GM23338 (cell line): ENCODE measurements at regions not wholly inside any gene's neighbourhood (a gene's known extent, or its start where the extent isn't known, plus 50 kb on each side); places are given as distances from the start of the nearest gene placed in this dataset.

Source experiments
- ATAC-seq: fragments of 200-7000 bp; cut with Tn5 transposase; 3 replicates; pipeline ENCODE4 v1.9.1; 2020
- DNase-seq: peaks from one replicate; pipeline ENCODE4 v3.0.0-alpha.2; 2015; ENCODE audit warnings: low spot score
- H2AFZ ChIP-seq: fragments of 200-600 bp; sonication (generic); 2 replicates; pipeline ENCODE4 v1.8.0; 2016; ENCODE audit warnings: antibody characterized with exemption, mild to moderate bottlenecking, moderate library complexity
- H3F3A ChIP-seq: fragments of 200-600 bp; sonication (generic); replicated peaks from 2 replicates; pipeline ENCODE4 v1.8.0; 2017; ENCODE audit warnings: antibody characterized with exemption, mixed run types, low read depth
- H3K27ac ChIP-seq: fragments of 200-600 bp; sonication (generic); 2 replicates; pipeline ENCODE4 v1.6.1; 2016; ENCODE audit warnings: low read depth
- H3K27me3 ChIP-seq: fragments of 200-600 bp; sonication (generic); 2 replicates; pipeline ENCODE4 v1.8.0; 2016; ENCODE audit warnings: mild to moderate bottlenecking, mixed run types, moderate library complexity; ENCODE audit not compliant: insufficient read depth
- H3K36me3 ChIP-seq: fragments of 200-600 bp; sonication (generic); 2 replicates; pipeline ENCODE4 v1.8.0; 2016; ENCODE audit warnings: mild to moderate bottlenecking; ENCODE audit not compliant: insufficient read depth
- H3K4me1 ChIP-seq: fragments of 200-600 bp; sonication (generic); 2 replicates; pipeline ENCODE4 v1.8.0; 2016; ENCODE audit warnings: mild to moderate bottlenecking, moderate library complexity; ENCODE audit not compliant: insufficient read depth
- H3K4me2 ChIP-seq: fragments of 200-600 bp; sonication (generic); 2 replicates; pipeline ENCODE4 v1.7.1; 2017; ENCODE audit warnings: mixed run types
- H3K4me3 ChIP-seq: fragments of 200-600 bp; sonication (generic); 2 replicates; pipeline ENCODE4 v1.6.1; 2016; ENCODE audit warnings: mixed run types
- H3K79me2 ChIP-seq: fragments of 200-600 bp; sonication (generic); replicated peaks from 2 replicates; pipeline ENCODE4 v1.8.0; 2017; ENCODE audit warnings: mild to moderate bottlenecking; ENCODE audit not compliant: insufficient read depth
- H3K9me2 ChIP-seq: fragments of 200-600 bp; sonication (generic); 2 replicates; pipeline ENCODE4 v1.8.0; 2017; ENCODE audit not compliant: insufficient read depth
- H4K20me1 ChIP-seq: fragments of 200-600 bp; sonication (generic); replicated peaks from 2 replicates; pipeline ENCODE4 v1.8.0; 2017; ENCODE audit warnings: mild to moderate bottlenecking; ENCODE audit not compliant: insufficient read depth
- H3K27ac Mint-ChIP-seq: 2 replicates; pipeline ENCODE4 v1.8.0; 2020; ENCODE audit warnings: inconsistent platforms, mild to moderate bottlenecking, moderate library complexity, mixed read lengths
- H3K27me3 Mint-ChIP-seq: 3 replicates; pipeline ENCODE4 v1.8.0; 2022; ENCODE audit warnings: low read depth, mild to moderate bottlenecking, moderate library complexity, mixed read lengths, inconsistent platforms; ENCODE audit not compliant: insufficient read depth, poor library complexity
- H3K36me3 Mint-ChIP-seq: 3 replicates; pipeline ENCODE4 v1.8.0; 2021; ENCODE audit warnings: low read depth, mild to moderate bottlenecking, inconsistent platforms, moderate library complexity, mixed read lengths
- H3K4me1 Mint-ChIP-seq: 3 replicates; pipeline ENCODE4 v1.8.0; 2020; ENCODE audit warnings: mild to moderate bottlenecking, inconsistent platforms, mixed read lengths
- H3K4me3 Mint-ChIP-seq: 3 replicates; pipeline ENCODE4 v1.8.0; 2021; ENCODE audit warnings: moderate library complexity, mild to moderate bottlenecking, inconsistent platforms, mixed read lengths
- H3K9me3 Mint-ChIP-seq: 3 replicates; pipeline ENCODE4 v1.8.0; 2020; ENCODE audit warnings: moderate library complexity, mild to moderate bottlenecking, inconsistent platforms, mixed read lengths
- CREB1 ChIP-seq: fragments of 250-450 bp; sonication (Bioruptor Pico); IDR thresholded peaks from 2 replicates; pipeline ENCODE4 v1.5.0; 2020; ENCODE audit warnings: low read depth, mild to moderate bottlenecking, moderate library complexity
- EZH2 ChIP-seq: fragments of 200-600 bp; sonication (generic); IDR thresholded peaks from one replicate; pipeline ENCODE4 v1.8.0; 2017; ENCODE audit warnings: antibody characterized with exemption, mild to moderate bottlenecking, low read depth; ENCODE audit not compliant: unreplicated experiment
- EZH2phosphoT487 ChIP-seq: fragments of 200-600 bp; sonication (generic); IDR thresholded peaks from one replicate; pipeline ENCODE4 v1.8.1; 2018; ENCODE audit warnings: antibody characterized with exemption; ENCODE audit not compliant: unreplicated experiment
- JUNB ChIP-seq: IDR thresholded peaks from one replicate; pipeline ENCODE4 v1.6.1; 2016; ENCODE audit warnings: antibody characterized with exemption; ENCODE audit not compliant: unreplicated experiment
- NANOG ChIP-seq: IDR thresholded peaks from 2 replicates; pipeline ENCODE4 v1.6.1; 2016; ENCODE audit warnings: antibody characterized with exemption, borderline replicate concordance
- POLR2AphosphoS5 ChIP-seq: IDR thresholded peaks from 2 replicates; pipeline ENCODE4 v1.6.1; 2016; ENCODE audit warnings: antibody characterized with exemption, low read depth
- STAT1 ChIP-seq: IDR thresholded peaks from one replicate; pipeline ENCODE4 v1.6.1; 2016; ENCODE audit warnings: antibody characterized with exemption; ENCODE audit not compliant: unreplicated experiment
- ZNF114 ChIP-seq: fragments of 250-450 bp; sonication (Bioruptor Pico); IDR thresholded peaks from 2 replicates; pipeline ENCODE4 v1.5.0; 2020; ENCODE audit warnings: mild to moderate bottlenecking, moderate library complexity
- ZNF331 ChIP-seq: fragments of 250-450 bp; sonication (Bioruptor Pico); IDR thresholded peaks from 2 replicates; pipeline ENCODE4 v1.5.0; 2020; ENCODE audit warnings: low read depth, mild to moderate bottlenecking, moderate library complexity
- TF ChIP-seq, protein P1 (sequence below): IDR thresholded peaks from 2 replicates; pipeline ENCODE4 v1.6.1; 2016; ENCODE audit warnings: antibody characterized with exemption
- TF ChIP-seq, protein P2 (sequence below), 2 experiments: fragments of 200-600 bp in 1 of 2; sonication (generic) in 1 of 2; conservative IDR thresholded peaks; 2 replicates each; pipeline versions ENCODE4 v1.5.1 to v1.6.1; 2016 to 2017; ENCODE audit warnings: antibody characterized with exemption in 2 of 2, low read depth in 2 of 2, mild to moderate bottlenecking in 2 of 2, moderate library complexity in 1 of 2
- TF ChIP-seq, protein P3 (sequence below): fragments of 250-450 bp; sonication (Bioruptor Pico); IDR thresholded peaks from 2 replicates; pipeline ENCODE4 v1.5.0; 2020; ENCODE audit warnings: mild to moderate bottlenecking, moderate library complexity
- TF ChIP-seq, protein P4 (sequence below): IDR thresholded peaks from one replicate; pipeline ENCODE4 v1.6.1; 2018; ENCODE audit warnings: antibody characterized with exemption; ENCODE audit not compliant: unreplicated experiment

DNA sequence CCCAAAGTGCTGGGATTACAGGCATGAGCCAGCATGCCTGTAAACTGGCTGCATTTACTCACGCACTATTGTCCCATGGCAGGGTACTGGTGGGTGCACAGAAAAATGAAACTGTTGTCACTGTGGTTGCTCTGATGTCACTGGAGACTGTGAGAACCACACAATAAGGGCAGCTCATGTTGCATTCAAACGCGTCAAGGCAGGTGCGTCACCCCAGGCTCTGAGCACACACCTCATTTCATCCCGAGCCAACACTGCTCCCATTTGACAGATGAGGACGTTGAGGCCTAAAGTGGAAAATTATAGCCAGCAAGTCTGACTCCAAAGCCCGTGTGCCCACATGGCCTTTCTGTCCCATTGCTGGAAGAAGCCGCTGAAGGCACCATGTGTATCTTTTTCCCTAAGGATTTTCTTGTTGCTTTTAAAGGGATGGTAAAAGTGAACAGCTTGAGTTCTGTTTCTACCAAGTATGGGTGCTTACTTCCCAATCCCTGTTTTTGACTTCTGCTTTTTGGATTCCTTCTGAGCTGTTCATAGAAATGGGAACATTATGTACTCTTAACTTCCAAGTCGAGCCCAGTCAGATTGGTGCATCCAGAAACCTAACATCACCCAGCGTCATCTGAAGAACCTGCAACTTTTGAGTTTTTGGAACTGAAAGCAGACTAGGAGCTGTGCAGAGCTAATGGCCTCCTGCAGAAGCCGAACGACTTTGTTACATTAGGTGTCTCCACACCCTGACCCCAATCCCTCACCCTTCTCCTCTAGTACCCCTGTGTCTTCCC is 60.1 kb upstream of the CARD11 start:
- Mint-ChIP-seq H3K27ac (no peak overlapping the region), H3K9me3 (peaks cover 4% of the 10 kb centered on the region; the same call in 1 of the 3 replicates), H3K4me1 (no peaks in the 10 kb centered on the region), H3K36me3 (no peaks in the 10 kb centered on the region), H3K27me3 (peaks cover 16% of the 10 kb centered on the region), H3K4me3 (no peak overlapping the region)
- no peak overlapping the region for H3K4me3 ChIP-seq
- TF ChIP-seq ZNF331 (CRISPR knock-in tag) (no peak), EZH2 (no peak), STAT1 (no peak), EZH2phosphoT487 (no peak), ZNF114 (CRISPR knock-in tag) (no peak), POLR2AphosphoS5 (no peak), CREB1 (CRISPR knock-in tag) (no peak), NANOG (no peak), JUNB (no peak)
- TF ChIP-seq, protein P1, sequence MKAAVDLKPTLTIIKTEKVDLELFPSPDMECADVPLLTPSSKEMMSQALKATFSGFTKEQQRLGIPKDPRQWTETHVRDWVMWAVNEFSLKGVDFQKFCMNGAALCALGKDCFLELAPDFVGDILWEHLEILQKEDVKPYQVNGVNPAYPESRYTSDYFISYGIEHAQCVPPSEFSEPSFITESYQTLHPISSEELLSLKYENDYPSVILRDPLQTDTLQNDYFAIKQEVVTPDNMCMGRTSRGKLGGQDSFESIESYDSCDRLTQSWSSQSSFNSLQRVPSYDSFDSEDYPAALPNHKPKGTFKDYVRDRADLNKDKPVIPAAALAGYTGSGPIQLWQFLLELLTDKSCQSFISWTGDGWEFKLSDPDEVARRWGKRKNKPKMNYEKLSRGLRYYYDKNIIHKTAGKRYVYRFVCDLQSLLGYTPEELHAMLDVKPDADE, result no peak
- TF ChIP-seq, protein P2, sequence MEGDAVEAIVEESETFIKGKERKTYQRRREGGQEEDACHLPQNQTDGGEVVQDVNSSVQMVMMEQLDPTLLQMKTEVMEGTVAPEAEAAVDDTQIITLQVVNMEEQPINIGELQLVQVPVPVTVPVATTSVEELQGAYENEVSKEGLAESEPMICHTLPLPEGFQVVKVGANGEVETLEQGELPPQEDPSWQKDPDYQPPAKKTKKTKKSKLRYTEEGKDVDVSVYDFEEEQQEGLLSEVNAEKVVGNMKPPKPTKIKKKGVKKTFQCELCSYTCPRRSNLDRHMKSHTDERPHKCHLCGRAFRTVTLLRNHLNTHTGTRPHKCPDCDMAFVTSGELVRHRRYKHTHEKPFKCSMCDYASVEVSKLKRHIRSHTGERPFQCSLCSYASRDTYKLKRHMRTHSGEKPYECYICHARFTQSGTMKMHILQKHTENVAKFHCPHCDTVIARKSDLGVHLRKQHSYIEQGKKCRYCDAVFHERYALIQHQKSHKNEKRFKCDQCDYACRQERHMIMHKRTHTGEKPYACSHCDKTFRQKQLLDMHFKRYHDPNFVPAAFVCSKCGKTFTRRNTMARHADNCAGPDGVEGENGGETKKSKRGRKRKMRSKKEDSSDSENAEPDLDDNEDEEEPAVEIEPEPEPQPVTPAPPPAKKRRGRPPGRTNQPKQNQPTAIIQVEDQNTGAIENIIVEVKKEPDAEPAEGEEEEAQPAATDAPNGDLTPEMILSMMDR (conservative IDR thresholded peaks at IDR 0.05; ENCODE audit: low read depth in 2 of 2), result no peak
- TF ChIP-seq, protein P3, sequence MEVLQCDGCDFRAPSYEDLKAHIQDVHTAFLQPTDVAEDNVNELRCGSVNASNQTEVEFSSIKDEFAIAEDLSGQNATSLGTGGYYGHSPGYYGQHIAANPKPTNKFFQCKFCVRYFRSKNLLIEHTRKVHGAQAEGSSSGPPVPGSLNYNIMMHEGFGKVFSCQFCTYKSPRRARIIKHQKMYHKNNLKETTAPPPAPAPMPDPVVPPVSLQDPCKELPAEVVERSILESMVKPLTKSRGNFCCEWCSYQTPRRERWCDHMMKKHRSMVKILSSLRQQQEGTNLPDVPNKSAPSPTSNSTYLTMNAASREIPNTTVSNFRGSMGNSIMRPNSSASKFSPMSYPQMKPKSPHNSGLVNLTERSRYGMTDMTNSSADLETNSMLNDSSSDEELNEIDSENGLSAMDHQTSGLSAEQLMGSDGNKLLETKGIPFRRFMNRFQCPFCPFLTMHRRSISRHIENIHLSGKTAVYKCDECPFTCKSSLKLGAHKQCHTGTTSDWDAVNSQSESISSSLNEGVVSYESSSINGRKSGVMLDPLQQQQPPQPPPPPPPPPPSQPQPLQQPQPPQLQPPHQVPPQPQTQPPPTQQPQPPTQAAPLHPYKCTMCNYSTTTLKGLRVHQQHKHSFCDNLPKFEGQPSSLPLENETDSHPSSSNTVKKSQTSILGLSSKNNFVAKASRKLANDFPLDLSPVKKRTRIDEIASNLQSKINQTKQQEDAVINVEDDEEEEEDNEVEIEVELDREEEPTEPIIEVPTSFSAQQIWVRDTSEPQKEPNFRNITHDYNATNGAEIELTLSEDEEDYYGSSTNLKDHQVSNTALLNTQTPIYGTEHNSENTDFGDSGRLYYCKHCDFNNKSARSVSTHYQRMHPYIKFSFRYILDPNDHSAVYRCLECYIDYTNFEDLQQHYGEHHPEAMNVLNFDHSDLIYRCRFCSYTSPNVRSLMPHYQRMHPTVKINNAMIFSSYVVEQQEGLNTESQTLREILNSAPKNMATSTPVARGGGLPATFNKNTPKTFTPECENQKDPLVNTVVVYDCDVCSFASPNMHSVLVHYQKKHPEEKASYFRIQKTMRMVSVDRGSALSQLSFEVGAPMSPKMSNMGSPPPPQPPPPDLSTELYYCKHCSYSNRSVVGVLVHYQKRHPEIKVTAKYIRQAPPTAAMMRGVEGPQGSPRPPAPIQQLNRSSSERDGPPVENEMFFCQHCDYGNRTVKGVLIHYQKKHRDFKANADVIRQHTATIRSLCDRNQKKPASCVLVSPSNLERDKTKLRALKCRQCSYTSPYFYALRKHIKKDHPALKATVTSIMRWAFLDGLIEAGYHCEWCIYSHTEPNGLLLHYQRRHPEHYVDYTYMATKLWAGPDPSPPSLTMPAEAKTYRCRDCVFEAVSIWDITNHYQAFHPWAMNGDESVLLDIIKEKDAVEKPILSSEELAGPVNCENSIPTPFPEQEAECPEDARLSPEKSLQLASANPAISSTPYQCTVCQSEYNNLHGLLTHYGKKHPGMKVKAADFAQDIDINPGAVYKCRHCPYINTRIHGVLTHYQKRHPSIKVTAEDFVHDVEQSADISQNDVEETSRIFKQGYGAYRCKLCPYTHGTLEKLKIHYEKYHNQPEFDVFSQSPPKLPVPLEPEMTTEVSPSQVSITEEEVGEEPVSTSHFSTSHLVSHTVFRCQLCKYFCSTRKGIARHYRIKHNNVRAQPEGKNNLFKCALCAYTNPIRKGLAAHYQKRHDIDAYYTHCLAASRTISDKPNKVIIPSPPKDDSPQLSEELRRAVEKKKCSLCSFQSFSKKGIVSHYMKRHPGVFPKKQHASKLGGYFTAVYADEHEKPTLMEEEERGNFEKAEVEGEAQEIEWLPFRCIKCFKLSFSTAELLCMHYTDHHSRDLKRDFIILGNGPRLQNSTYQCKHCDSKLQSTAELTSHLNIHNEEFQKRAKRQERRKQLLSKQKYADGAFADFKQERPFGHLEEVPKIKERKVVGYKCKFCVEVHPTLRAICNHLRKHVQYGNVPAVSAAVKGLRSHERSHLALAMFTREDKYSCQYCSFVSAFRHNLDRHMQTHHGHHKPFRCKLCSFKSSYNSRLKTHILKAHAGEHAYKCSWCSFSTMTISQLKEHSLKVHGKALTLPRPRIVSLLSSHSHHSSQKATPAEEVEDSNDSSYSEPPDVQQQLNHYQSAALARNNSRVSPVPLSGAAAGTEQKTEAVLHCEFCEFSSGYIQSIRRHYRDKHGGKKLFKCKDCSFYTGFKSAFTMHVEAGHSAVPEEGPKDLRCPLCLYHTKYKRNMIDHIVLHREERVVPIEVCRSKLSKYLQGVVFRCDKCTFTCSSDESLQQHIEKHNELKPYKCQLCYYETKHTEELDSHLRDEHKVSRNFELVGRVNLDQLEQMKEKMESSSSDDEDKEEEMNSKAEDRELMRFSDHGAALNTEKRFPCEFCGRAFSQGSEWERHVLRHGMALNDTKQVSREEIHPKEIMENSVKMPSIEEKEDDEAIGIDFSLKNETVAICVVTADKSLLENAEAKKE (CRISPR knock-in tag), result no peak
- TF ChIP-seq, protein P4, sequence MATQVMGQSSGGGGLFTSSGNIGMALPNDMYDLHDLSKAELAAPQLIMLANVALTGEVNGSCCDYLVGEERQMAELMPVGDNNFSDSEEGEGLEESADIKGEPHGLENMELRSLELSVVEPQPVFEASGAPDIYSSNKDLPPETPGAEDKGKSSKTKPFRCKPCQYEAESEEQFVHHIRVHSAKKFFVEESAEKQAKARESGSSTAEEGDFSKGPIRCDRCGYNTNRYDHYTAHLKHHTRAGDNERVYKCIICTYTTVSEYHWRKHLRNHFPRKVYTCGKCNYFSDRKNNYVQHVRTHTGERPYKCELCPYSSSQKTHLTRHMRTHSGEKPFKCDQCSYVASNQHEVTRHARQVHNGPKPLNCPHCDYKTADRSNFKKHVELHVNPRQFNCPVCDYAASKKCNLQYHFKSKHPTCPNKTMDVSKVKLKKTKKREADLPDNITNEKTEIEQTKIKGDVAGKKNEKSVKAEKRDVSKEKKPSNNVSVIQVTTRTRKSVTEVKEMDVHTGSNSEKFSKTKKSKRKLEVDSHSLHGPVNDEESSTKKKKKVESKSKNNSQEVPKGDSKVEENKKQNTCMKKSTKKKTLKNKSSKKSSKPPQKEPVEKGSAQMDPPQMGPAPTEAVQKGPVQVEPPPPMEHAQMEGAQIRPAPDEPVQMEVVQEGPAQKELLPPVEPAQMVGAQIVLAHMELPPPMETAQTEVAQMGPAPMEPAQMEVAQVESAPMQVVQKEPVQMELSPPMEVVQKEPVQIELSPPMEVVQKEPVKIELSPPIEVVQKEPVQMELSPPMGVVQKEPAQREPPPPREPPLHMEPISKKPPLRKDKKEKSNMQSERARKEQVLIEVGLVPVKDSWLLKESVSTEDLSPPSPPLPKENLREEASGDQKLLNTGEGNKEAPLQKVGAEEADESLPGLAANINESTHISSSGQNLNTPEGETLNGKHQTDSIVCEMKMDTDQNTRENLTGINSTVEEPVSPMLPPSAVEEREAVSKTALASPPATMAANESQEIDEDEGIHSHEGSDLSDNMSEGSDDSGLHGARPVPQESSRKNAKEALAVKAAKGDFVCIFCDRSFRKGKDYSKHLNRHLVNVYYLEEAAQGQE, result no peak
- H3K27ac ChIP-seq, result no peak overlapping the region
- DNase-seq, result no peak
- no peaks in the 10 kb centered on the region for H3K36me3 ChIP-seq
- H4K20me1 ChIP-seq, result no peaks in the 10 kb centered on the region
- no peaks in the 10 kb centered on the region for H3K9me2 ChIP-seq
- peak overlapping the region; percentile 63; the same call in 1 of the 2 replicates for H2AFZ ChIP-seq
- H3K4me1 ChIP-seq, result no peaks in the 10 kb centered on the region
- H3K4me2 ChIP-seq, result no peak overlapping the region
- no peaks in the 10 kb centered on the region for H3F3A ChIP-seq
- no peaks in the 10 kb centered on the region for H3K27me3 ChIP-seq
- H3K79me2 ChIP-seq, result no peaks in the 10 kb centered on the region
- no peak for ATAC-seq
